ENCODE measurements at regions not wholly inside any gene's neighbourhood (a gene's known extent, or its start where the extent isn't known, plus 50 kb on each side); places are given as distances from the start of the nearest gene placed in this dataset.

GRCh38 chr4:184899261-184900134, 73.7 kb upstream of the ACSL1 start:
- TF ChIP-seq YY1 (IDR thresholded peaks at IDR 0.05; ENCODE audit: low read depth, low read length) (no peak), RNF2 (IDR thresholded peaks at IDR 0.05; ENCODE audit: borderline replicate concordance, low read depth, low read length, missing control alignments, poor library complexity, severe bottlenecking) (no peak), PHF8 (conservative IDR thresholded peaks at IDR 0.05; ENCODE audit: low read depth, low read length) (no peak), SAP30 (IDR thresholded peaks at IDR 0.05; ENCODE audit: insufficient read depth, insufficient replicate concordance, low read length) (no peak), TCF12 (IDR thresholded peaks at IDR 0.05; ENCODE audit: low read depth, low read length) (no peak), RAD21 (IDR thresholded peaks at IDR 0.05 in 1 of 2, conservative IDR thresholded peaks at IDR 0.05 in 1 of 2; ENCODE audit: low read depth in 2 of 2, low read length in 2 of 2) (no peak), POLR2A (IDR thresholded peaks at IDR 0.05; ENCODE audit: control extremely low read depth in 1 of 2, low read depth in 2 of 2, low read length in 2 of 2) (no peak), HDAC2 (IDR thresholded peaks at IDR 0.05; ENCODE audit: borderline replicate concordance in 1 of 2, low read depth in 2 of 2, low read length in 2 of 2) (no peak), GABPA (IDR thresholded peaks at IDR 0.05; ENCODE audit: borderline replicate concordance, insufficient read depth, low read length) (no peak), EP300 (IDR thresholded peaks at IDR 0.05; ENCODE audit: borderline replicate concordance in 1 of 2, low read depth in 2 of 2, low read length in 2 of 2) (no peak)
- TF ChIP-seq, protein P1, sequence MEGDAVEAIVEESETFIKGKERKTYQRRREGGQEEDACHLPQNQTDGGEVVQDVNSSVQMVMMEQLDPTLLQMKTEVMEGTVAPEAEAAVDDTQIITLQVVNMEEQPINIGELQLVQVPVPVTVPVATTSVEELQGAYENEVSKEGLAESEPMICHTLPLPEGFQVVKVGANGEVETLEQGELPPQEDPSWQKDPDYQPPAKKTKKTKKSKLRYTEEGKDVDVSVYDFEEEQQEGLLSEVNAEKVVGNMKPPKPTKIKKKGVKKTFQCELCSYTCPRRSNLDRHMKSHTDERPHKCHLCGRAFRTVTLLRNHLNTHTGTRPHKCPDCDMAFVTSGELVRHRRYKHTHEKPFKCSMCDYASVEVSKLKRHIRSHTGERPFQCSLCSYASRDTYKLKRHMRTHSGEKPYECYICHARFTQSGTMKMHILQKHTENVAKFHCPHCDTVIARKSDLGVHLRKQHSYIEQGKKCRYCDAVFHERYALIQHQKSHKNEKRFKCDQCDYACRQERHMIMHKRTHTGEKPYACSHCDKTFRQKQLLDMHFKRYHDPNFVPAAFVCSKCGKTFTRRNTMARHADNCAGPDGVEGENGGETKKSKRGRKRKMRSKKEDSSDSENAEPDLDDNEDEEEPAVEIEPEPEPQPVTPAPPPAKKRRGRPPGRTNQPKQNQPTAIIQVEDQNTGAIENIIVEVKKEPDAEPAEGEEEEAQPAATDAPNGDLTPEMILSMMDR (IDR thresholded peaks at IDR 0.05; ENCODE audit: control extremely low read depth in 1 of 3, insufficient read depth in 1 of 3, low read depth in 1 of 3, low read length in 3 of 3), result no peak
- TF ChIP-seq, protein P2, sequence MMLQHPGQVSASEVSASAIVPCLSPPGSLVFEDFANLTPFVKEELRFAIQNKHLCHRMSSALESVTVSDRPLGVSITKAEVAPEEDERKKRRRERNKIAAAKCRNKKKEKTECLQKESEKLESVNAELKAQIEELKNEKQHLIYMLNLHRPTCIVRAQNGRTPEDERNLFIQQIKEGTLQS (IDR thresholded peaks at IDR 0.05; ENCODE audit: insufficient read depth, low read depth, low read length), result no peak

Data from H1 (cell line).